GM19035 (cell line): ENCODE measurements at regions not wholly inside any gene's neighbourhood (a gene's known extent, or its start where the extent isn't known, plus 50 kb on each side); places are given as distances from the start of the nearest gene placed in this dataset.

ENCODE experiments used
- ATAC-seq: cut with Tn5 transposase; IDR thresholded peaks from one replicate; pipeline ENCODE4 v1.9.1; 2021; ENCODE audit not compliant: unreplicated experiment

DNA sequence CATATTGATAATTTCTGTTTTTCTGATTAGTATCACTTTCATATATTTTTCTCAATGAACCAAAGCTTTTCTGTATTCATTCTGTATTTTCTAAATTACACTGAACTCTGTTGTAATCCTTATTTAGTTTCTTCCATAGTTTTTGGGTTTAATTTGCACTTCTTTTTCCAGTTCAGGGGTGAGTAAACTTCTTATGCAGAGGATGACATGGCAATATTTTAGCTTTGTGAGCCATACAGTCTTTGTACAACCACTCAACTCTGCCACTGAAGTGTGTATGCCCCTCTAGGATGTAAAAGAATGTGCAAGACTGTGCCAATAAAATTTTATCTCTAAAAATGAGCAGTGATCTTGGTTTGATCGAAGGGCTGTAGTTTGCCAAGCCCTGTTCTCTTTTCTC is 239.0 kb upstream of the CITED2 start:
- no peak for ATAC-seq

DNA sequence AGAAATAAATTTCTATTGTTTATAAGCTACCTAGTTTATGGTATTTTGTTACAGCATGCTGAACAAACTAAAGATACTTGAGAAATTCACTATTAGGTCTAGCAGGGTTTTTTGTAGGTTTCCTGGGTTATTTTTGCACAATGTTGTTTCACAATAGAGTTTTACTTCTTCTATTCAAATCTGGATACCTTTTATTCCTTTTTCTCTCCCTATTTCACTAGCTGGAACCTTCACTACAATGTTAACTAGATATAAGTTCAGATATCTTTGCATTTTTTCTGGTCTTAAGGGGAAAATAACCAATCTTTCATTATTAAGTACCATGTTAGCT is 237.7 kb upstream of the CITED2 start:
- ATAC-seq, result no peak

DNA sequence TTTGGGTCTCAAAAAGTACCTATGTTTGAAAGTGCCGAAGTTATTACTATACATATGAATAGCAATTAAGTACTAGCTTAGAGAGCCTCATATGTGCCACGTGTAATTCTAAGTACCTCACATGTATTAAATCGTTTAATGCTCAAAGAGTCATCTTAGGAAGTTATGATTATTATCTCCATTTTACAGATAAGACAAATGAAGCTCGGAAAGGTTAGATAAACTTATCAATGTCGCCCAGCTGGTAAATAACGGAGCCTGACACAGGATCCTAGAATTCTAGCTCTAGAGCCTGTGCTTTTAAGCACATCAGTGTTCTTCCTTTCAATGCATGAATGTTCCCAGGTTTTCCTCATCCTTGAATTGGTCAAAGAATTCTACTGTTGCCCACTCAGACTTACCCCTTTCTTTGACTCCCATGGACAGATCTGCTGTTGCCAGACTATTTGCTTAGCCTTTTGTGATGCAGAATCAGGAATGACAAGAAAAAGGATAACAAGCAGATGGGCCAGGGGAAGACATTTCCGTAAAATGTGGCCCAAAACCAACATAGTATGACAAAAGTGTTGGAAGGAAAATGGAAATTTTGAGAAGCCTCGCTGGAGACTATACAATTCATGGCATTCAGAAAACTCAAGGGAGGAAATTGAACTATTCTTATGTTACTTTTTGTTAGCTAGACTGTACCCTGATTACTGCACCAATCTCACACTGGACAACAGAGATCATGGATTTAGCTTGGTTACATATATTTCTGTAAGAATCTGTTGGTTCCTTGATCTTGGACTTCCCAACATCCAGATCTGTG is 237.1 kb upstream of the CITED2 start:
- ATAC-seq, result no peak

DNA sequence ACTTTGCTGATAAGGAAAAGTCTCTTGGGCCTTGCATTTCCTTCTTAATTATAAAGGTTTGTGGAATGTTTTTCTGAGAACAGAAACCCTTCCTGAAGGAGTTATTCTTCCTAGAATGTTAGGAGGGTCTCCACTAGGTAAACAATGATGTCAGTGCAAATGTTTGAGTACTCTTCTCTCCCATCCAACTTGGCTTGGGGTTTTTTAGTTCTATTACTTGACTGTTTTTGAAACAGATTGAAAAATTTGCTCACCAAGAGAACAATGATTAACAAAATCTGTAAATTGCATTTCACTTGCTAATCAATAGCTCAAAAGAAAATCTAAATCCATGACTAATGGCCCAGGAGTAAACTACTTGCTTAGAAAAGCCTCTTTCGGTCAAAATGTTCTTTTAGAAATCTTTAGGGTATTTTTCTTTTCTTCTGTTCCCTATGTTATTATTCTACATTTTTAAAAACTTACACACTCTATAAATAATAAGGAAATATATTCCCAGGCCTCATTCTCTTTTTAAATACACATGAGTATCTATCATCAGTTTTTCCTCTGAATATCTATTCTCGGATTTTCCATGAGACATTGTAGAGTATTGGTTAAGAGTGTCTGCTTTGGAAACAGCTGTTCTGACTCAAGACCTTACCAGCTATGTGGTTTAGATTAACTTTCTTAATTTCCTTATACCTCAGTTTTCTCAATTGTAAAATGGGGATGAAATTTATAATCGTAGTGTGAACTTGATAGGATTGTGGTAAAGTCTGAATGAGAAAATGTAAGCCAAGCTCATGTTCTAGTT is 234.2 kb upstream of the CITED2 start:
- no peak for ATAC-seq

DNA sequence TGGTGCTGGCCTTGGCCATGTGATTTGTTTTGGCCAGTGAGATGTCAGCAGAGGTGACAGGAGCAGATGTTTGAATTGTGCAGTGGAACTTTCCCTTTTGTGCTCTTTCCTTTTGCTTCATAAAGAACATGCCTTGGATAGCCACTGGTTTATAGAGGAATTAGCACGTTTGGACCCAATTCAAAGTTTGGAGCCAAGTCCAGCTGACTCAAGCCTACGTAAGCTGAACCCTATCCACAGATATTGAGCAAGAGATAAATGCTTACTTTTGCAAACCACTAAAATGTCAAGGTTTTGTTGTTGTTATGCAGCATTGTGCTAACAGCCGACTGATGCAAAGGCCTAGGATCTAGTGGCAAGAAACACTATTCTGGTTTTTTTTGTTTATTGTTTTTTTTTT is 230.9 kb upstream of the CITED2 start:
- no peak for ATAC-seq

DNA sequence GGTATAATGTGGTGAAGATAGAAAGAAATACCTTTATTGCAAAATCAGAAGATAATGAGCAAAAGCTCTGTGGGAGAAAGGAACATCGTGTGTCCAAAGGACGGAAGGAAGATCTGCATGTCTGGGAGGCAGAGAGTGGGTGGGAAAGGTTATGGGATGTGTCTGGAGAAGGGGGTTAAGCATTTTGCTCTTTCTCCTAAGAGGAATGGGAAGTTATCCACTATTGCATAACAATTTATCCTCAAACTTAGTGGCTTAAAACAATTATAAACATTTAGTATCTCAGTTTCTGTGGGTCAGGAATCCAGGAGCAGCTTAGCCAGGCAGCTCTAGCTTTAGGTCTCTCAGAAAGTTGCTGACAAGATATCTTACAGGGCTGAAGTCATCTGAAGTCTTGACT is 229.1 kb upstream of the CITED2 start:
- ATAC-seq, result no peak

DNA sequence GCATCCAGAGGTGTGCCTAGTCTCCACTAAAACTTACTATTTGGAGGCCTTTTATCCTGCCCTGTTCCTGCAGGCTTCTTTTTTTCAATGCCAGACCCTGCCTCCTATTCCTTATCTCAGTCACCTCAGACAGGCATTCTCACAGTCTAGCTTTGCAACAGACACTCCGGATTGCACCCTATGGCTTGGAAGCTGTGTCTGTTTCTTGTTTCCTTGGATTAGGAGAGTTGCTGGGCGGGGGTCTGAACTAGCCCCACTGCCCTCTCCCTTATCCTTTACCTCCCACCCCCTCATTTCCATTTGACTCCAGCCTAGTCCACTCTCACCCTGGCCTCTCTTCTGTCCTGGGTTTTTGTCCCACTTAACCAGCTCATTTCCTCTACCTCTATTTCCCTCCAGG is 228.1 kb upstream of the CITED2 start:
- no peak for ATAC-seq

DNA sequence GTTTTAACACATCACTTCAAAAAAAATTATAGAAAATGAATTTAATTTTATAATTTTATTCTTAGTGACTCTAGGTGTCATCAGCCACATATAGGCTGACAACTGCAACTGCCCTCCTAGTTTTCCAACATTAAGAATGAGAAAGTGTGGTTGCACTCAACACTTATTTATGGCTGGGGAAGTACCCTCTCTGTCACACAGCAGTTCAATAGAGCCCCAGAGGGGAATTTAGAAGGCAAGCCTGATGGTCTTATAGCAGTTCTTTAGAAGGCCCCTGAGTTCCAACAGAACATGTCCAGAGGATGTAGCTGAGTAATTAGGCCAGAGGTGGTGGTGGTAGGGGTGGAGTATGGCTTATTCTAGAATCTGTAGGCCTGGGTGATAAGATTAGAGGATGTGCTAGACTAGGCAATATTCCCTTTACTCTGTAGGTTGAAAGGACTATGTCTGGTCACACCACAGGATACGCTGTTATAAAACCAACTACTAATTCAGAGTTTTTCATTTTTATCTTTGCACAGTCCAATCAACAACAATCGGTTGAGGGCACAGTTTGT is 226.5 kb upstream of the CITED2 start:
- peak; percentile 97 for ATAC-seq

DNA sequence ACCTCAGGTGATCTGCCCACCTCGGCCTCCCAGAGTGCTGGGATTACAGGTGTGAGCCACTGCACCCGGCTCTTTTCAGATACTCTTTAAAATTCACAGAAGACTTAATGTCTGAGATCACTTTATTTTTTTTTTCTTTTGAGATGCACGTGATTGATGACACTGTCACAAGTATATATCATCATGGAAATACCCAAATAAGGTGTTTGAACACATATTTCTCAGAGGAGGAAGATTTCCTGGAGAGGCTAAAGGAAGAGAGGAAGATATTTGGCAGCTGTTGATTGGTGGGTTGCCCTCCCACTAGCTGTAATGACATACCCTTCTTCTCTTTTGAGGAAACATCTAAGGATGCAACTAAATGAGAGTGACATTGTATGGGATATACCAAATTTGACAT is 225.9 kb upstream of the CITED2 start:
- ATAC-seq, result peak; percentile 7

DNA sequence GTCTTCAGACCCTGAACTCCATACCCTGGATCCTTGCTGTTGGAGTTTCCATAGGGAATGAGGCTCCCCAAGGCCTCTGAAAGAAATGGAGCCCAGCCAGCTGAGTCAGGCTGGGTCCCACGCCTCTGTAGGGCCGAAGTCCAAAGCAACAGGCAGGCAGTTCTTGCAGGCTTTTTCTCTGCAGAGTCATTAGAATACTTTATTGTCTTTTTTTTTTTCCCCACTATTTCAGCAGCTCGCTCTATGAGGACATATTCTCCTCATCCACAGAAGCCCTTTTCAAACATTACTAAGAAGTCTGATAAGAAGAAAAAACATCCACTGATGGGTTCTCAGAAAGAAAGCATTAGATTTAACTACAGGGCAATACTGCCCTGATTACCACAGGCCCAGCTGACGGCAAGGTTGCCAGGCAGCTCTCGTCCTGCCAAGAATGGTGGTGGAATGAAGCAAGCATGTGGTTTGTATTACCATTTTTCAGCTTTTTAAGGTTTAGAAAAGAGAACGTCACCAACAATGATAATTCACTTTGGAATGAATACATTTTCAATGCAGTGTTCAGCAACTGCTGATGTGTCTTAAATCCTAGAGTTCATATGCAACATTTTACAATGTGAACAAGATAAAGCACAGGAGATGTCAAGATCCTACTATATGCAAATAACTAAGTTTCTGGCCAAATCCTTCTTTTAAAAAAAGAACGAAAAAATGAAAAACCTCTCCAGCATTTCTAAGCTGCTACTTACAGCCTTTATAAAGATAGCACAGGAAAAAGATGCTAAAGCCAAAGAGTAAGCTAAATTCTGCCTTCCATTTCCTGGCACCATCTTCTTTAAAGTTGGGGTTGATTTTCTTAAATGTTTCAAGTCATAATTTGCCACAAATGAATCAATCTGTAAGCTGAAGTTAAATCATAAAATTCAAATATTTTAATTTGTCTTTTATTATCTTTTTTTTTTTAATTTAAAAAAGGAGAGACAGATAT is 223.6 kb upstream of the CITED2 start:
- ATAC-seq, result no peak

DNA sequence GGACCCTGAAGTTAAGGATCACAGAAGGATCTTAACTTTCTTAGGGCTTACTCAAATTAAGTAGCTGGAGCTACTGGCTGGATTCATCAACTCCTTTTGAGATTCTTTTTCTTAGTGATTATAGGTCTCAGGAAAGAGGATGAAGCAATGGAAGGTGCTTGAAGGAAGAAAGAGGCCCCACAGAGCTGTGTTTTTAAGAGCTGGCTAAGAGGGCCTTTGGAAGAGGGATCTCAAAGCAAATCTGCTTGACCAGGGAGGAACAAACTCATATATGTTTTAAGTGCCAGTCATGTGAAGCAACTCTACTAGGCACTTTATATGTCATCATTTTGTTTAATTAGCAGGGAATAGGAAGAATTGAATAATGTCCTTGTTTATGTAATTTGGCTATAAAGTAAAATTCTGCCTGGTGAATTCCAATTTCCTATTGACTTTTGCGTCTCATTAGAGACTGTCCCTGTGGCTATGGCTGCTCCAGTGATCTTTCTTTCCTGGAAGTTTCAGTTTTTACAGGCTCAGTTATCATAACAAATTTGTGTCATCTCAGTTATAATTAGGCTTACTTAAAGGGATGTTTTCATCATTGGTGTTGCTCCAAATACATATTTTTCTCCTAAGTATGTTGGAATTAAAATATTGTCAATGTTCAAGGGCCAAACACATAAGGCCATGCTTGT is 222.8 kb upstream of the CITED2 start:
- no peak for ATAC-seq

DNA sequence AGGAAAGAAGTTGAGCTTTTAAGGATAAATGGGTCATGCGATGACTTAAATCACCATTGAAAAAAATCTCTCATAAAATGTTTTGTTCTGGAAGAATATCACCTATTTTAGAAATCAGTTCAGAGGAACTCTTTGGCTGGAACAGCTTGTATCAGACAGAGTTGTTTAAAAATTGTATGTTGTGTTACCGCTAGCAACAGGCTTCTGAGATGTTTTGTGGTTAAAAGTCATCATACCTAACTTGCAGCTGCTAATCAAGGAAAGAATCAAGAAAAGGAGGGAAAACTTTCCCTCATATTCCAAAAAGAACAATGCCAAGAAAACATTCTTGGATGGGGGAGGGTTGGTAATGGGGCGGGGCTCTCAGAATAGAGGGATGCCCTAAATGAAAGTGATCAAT is 220.7 kb upstream of the CITED2 start:
- no peak for ATAC-seq

DNA sequence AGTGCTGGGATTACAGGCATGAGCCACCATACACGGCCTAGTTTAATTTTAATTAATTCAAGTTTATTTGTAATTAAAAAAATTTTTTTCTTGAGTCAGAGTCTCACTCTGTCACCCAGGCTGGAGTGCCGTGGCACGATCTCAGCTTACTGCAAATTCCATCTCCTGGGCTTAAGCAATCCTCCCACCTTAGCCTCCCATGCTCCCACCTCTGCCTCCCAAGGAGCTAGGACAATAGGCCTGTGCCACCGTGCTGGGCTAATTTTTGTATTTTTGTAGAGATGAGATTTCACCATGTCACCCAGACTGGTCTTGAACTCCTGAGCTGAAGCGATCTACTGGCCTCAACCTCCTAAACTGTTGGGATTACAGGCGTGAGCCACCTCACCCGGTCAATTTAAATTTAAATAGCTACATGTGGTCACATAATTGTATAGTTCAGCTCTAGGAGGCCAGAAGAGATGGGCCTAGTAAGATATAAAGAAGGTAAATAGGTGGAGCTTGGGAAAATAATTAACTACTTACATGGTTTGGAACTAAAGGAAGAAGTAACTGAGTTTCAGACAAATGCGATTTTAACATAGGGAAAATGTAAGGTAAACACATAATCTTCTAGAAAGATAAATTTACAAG is 220.0 kb upstream of the CITED2 start:
- no peak for ATAC-seq

DNA sequence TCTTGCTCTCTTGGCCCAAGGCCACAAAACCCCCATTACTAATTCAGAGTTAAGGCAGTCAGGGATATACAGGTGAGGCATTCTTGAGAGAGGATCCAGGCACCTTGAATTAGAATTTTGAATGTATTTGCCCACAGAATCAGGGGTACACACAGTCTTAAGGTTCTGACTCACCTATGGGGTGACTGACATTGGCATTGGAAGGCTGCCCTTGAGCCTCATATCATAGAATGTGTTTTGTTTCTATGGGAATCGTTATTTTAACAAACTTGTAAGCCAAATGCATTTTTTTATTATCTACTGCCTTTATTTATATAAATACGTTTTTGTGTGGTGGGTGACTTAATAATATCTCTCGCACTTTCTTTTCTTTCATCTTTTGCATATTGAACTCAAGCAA is 218.6 kb upstream of the CITED2 start:
- ATAC-seq, result no peak

DNA sequence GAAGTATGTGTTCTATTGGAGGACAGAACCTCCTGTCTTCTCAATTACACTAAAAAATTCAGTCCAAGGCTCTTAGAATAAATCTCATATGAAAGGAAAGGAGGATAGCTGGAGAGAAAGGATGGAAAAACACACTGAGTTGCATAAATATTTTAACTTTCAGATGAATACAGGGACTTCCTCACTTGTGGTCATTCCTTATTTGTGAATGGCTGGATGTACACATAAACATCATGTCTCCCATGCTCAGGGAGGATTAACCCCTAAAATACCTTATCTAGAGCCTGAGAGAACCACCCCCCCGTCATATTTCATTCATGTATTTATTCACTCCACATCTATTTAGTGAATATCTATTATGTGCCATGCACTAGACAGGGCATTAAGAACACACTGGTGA is 217.6 kb upstream of the CITED2 start:
- no peak for ATAC-seq

DNA sequence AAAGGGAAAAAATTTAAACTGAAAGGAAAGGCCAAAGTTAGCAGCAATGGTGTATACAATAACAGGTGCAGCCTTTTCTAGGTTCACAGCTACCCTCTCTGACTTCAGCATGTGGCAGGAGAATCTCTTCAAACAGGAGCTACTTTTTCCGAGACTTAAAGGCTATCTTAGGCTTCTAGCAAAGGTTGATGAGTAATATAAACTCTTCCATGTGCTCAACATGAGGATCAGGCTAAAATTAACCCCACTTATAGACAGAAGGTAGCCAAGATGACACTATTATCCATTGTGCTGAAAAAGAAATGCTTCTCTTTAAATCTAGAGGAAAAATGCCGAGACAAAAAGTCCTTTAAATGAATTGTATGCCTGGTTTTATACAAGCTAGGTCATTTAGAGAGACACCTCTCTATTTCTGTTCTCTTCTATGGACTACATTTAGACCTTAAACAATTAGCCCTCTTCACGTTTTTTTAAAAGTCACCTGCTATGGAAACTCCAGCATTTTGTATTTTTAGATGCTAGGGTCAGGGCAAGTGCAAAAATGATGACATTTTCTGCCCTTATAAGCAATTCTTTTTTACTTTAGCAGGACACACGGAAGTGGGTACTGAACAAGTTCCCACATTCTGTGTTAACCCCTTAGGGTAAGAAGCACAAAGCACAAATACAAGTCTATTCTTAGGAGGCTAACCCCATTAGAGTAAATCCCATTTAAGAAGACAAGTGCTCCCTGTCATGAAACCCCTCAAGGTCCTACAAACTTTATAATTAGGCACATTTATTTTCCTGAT is 216.8 kb upstream of the CITED2 start:
- no peak for ATAC-seq

DNA sequence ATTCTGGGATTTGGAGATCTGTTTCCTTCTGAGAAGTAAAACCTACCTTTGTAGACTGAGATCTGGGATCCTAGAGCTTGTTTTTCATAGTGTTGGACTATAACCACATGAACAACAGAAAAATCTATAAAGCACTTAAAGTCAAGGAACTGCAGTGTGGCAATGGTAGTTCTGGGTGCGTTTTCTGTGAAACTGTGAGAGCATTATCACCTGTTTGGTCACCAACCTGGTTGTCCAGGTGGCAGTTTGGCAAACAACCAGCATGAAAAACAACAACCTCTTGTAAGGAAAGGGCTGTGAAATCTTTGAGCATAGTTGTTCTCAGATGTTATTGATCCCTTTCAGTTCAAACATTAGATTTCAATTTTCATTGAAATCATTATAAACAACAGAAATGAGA is 215.8 kb upstream of the CITED2 start:
- ATAC-seq, result no peak

DNA sequence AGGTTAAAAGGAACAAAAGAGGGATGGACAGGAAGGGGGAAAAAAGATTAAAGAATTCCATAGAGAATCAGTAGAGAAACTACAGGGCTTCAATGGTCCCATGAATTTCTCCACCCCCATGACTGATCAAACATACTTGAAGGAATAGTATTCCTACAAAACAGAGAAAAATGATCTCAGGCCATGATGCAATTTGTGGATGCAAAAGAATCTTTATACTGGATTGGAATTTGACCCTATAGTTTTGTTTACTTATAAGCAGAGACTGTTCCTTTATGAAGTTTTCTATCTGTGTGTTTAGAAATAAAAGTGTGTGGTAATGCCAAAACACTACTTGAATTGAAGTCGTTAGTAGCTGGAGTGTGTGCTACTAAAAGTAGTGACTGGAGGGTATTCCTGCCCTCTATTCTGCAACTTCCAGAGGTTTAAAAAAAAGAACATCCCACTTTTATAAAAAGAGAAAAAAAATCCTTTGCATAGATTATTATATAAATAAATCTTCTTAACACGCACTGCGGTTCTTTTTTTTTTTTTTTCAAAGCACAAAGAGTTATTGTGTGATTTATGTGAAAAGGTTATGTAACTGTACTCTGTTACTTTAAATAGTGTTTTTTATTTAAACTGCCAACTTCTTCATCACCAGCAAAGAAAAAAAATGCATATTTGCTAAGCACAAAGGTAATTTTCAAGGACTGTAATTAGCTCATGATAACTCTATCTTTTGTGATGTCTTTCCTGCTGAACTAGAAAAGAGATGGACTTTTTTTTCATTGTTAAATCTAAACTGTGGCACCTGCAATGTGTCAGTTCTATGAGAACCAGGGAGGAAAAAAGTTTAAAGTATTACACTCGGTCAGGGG is 214.5 kb upstream of the CITED2 start:
- no peak for ATAC-seq
